ENCODE measurements at regions not wholly inside any gene's neighbourhood (a gene's known extent, or its start where the extent isn't known, plus 50 kb on each side); places are given as distances from the start of the nearest gene placed in this dataset.

- TF ChIP-seq CTCF (IDR thresholded peaks at IDR 0.05), result no peak
- TF ChIP-seq EZH2 (IDR thresholded peaks at IDR 0.05; ENCODE audit: borderline replicate concordance, insufficient read depth, low read depth, low read length, poor library complexity, severe bottlenecking), result no peak
Observed at GRCh38 chr3:188082031-188082430, 71.9 kb upstream of the LPP start.

Data from B cell (primary cell).